ENCODE measurements at regions not wholly inside any gene's neighbourhood (a gene's known extent, or its start where the extent isn't known, plus 50 kb on each side); places are given as distances from the start of the nearest gene placed in this dataset.
"Not testable (repeated sequence)": the region's sequence is repeated elsewhere in the genome, so short reads cannot be mapped to it uniquely, and the experiment has no call there.

GRCh38 chr12:75695926-75696325 is 184.5 kb upstream of the KRR1 start:
- Histone ChIP-seq H3K4me1 (ENCODE audit: low read depth) (no peaks in the 10 kb centered on the region), H3K36me3 (ENCODE audit: low read depth) (no peaks in the 10 kb centered on the region), H3K9me3 (no peaks in the 10 kb centered on the region), H3K4me3 (no peak overlapping the region)
- DNase-seq, result no peak
- ATAC-seq, result no peak
- intact Hi-C loops (cut with DNase I, micrococcal nuclease), result no loop called here
- TF ChIP-seq CTCF (IDR thresholded peaks at IDR 0.05), result no peak

GRCh38 chr12:75694534-75695268 is 183.3 kb upstream of the KRR1 start:
- Histone ChIP-seq H3K9me3 (no peaks in the 10 kb centered on the region), H3K36me3 (ENCODE audit: low read depth) (no peaks in the 10 kb centered on the region), H3K4me1 (ENCODE audit: low read depth) (no peaks in the 10 kb centered on the region), H3K4me3 (no peak overlapping the region)
- DNase-seq (no peak), ATAC-seq (no peak)
- intact Hi-C loops (cut with DNase I, micrococcal nuclease), result no loop called here
- TF ChIP-seq CTCF (IDR thresholded peaks at IDR 0.05), result no peak

- intact Hi-C loops (cut with DNase I, micrococcal nuclease), result no loop called here
- no peaks in the 10 kb centered on the region for H3K9me3 ChIP-seq
- DNase-seq, result no peak
- no peaks in the 10 kb centered on the region for H3K4me1 ChIP-seq (ENCODE audit: low read depth)
- no peak overlapping the region for H3K4me3 ChIP-seq
- ATAC-seq, result no peak
- no peak for TF ChIP-seq CTCF (IDR thresholded peaks at IDR 0.05)
- no peaks in the 10 kb centered on the region for H3K36me3 ChIP-seq (ENCODE audit: low read depth)
Measured at GRCh38 chr12:75692876-75693275, 181.5 kb upstream of the KRR1 start.

- TF ChIP-seq CTCF (IDR thresholded peaks at IDR 0.05), result no peak
Measured at GRCh38 chr12:75690296-75690955, 179.0 kb upstream of the KRR1 start.

GRCh38 chr12:75686233-75686632 is 174.8 kb upstream of the KRR1 start:
- intact Hi-C loops (cut with DNase I, micrococcal nuclease); ATAC-seq; DNase-seq; H3K36me3 ChIP-seq (ENCODE audit: low read depth); H3K9me3 ChIP-seq; H3K4me3 ChIP-seq; H3K4me1 ChIP-seq (ENCODE audit: low read depth): not testable (repeated sequence)

More at GRCh38 chr12:75690296-75690955, 179.0 kb upstream of the KRR1 start:
- ATAC-seq, result peak; percentile 26
- DNase-seq, result no peak
- Histone ChIP-seq H3K9me3 (no peaks in the 10 kb centered on the region), H3K36me3 (ENCODE audit: low read depth) (no peaks in the 10 kb centered on the region), H3K4me1 (ENCODE audit: low read depth) (no peaks in the 10 kb centered on the region), H3K4me3 (no peak overlapping the region)
- intact Hi-C loops (cut with DNase I, micrococcal nuclease), result no loop called here

GRCh38 chr12:75685617-75686225 is 174.3 kb upstream of the KRR1 start:
- TF ChIP-seq CTCF (IDR thresholded peaks at IDR 0.05), result no peak
- intact Hi-C loops (cut with DNase I, micrococcal nuclease), result no loop called here

More at GRCh38 chr12:75685617-75686225, 174.3 kb upstream of the KRR1 start:
- no peaks in the 10 kb centered on the region for H3K36me3 ChIP-seq (ENCODE audit: low read depth)
- no peaks in the 10 kb centered on the region for H3K9me3 ChIP-seq
- DNase-seq (no peak), ATAC-seq (no peak)
- H3K4me1 ChIP-seq (ENCODE audit: low read depth), result no peaks in the 10 kb centered on the region
- no peak overlapping the region for H3K4me3 ChIP-seq

Data from mucosa of descending colon (tissue), 3 donors.